TTC549 (cell line): ENCODE measurements at regions not wholly inside any gene's neighbourhood (a gene's known extent, or its start where the extent isn't known, plus 50 kb on each side); places are given as distances from the start of the nearest gene placed in this dataset.

Experiments
- FAIRE-seq: peaks from 2 replicates; lab custom pipeline; 2012; peaks lifted over from hg19 to GRCh38; lab: Jason Lieb, UNC

GRCh38 chr6:138550346-138550767 lies 51.1 kb upstream of the NHSL1 start:
- no peak for FAIRE-seq

DNA sequence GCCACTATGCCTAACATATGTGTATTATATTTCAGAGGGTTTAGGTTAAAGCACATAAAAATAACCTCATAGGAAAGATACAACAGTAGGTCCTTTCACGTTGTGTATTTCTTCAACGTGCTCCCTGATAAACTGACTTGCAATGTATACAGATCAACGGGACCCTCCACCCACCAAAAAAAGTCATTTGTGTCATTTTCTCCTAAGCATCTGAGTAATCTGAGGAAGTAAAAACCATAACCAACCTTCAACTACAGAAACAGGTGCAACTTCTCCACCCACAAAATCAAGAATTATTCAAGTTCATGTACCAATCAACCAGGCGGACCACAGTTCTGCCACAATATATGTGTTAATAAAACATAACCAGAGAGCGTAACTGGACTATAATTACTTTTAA lies 54.9 kb upstream of the NHSL1 start:
- no peak for FAIRE-seq

GRCh38 chr6:138555421-138555988 lies 56.2 kb upstream of the NHSL1 start:
- FAIRE-seq: no peak

GRCh38 chr6:138557147-138557546 lies 57.9 kb upstream of the NHSL1 start:
- FAIRE-seq: no peak

GRCh38 chr6:138559143-138559542 lies 59.8 kb upstream of the NHSL1 start:
- FAIRE-seq: no peak

GRCh38 chr6:138560130-138560860 lies 61.0 kb upstream of the NHSL1 start:
- FAIRE-seq: no peak

GRCh38 chr6:138562691-138563090 lies 63.4 kb upstream of the NHSL1 start:
- no peak for FAIRE-seq

DNA sequence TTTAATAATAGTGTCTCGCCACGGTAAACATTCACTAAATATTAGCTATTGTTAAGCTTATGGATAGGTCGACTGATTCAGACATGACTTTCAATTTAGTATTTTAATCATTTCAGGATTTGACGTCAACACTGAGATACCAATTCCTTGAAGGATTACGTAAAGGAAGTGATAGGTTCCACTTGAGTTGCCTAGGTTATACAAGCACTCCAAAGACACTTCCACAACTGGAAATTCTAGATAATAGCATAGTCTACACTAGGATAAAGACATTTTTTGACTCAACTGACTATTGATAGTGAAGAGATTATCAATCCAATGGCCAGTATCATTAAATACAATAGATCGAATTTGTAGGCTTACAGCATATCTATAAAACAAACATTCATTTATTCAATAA lies 63.9 kb upstream of the NHSL1 start:
- FAIRE-seq: no peak

GRCh38 chr6:138563650-138564049 lies 64.4 kb upstream of the NHSL1 start:
- FAIRE-seq: no peak

- no peak for FAIRE-seq
Observed at GRCh38 chr6:138564170-138564721, 65.0 kb upstream of the NHSL1 start.

DNA sequence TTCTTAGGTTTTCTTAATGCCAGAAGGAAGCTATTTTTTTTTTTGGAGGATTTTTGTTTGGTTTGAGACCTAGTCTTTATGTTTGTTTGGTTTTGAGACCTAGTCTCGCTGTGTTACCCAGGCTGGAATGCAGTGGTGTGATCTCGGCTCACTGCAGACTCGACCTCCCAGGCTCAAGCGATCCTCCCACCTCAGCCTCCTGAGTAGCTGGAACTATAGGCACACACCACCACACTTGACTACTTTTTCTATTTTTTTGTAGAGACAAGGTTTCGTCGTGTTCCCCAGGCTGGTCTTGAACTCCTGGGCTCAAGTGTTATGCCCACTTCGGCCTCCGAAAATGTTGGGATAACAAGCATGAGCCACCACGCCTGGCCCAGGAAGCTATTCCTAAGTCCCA lies 67.8 kb upstream of the NHSL1 start:
- FAIRE-seq: no peak

- no peak for FAIRE-seq
Observed at GRCh38 chr6:138568997-138569396, 69.7 kb upstream of the NHSL1 start.

GRCh38 chr6:138569554-138569953 lies 70.3 kb upstream of the NHSL1 start:
- no peak for FAIRE-seq

GRCh38 chr6:138569970-138570724 lies 70.9 kb upstream of the NHSL1 start:
- no peak for FAIRE-seq

GRCh38 chr6:138570725-138571029 lies 71.4 kb upstream of the NHSL1 start:
- FAIRE-seq: no peak

DNA sequence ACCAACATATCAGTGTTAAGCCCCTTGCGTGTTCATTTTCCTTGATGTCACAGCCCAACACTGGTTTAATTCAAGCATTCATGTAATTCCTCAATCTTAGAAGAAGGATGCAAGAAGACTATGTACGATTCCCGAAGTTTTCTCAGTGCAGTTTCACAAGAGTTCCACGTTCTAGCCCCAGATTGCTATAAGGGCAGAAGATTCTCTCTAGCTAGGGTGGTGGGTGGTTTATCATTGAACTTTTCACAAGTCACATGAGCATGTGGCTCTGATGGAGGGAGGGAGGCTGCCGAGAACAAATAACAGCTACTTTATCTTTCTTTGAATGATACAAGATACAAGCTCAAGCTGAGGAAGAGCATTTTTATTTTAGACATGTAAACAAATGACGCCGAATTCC lies 71.9 kb upstream of the NHSL1 start:
- FAIRE-seq: no peak

GRCh38 chr6:138571585-138572166 lies 72.4 kb upstream of the NHSL1 start:
- no peak for FAIRE-seq

DNA sequence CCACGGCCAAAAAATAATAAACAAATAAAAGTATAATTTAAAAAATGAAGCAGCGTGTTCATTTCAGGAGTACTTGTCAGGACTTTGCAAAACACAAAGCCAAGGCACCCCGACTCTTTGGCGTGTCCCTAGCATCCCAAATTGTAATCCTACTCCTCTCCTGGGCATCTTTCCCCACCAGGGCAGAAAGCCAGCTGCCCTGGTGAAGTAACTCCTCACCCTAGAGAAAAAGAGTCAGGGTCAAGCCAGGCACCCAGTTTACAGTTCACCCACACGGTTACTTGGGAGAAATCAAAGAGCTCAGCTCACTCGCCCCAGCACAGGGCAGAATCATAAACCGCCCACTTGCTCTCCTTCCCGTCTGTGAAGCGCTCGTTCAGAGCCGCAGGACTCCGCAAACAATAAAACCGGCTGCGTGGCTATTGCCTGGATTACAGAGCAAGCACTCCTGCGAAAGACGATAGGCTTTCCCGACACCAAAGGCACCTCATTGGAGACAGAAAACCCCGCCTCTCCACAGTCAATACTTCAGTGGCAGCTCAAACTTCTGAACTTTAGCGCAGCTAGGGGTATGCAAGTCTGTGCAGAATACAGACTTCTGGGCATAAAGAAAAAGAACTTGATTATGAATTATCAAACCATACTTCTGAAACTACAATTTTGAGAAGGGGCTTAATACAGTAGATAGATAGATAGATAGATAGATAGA lies 73.0 kb upstream of the NHSL1 start:
- FAIRE-seq: no peak

DNA sequence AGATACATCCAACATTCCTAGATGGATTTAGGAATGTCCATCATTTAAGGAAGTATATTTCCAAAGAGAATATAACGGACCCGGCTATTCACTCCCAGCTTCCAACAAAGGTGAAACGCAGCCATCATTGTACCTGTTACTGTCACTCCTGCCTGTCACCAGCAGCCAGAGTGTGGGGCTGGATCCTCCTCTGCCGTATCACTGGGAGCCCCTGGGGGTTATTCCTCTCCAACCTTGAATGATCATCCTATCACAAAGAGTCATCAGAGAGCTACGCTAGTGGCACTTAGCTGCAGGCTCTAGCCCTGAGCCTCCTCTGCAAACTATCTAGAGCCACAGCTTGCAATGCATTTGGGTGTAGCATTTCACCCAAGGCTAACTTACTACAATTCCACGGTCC lies 73.6 kb upstream of the NHSL1 start:
- FAIRE-seq: no peak

DNA sequence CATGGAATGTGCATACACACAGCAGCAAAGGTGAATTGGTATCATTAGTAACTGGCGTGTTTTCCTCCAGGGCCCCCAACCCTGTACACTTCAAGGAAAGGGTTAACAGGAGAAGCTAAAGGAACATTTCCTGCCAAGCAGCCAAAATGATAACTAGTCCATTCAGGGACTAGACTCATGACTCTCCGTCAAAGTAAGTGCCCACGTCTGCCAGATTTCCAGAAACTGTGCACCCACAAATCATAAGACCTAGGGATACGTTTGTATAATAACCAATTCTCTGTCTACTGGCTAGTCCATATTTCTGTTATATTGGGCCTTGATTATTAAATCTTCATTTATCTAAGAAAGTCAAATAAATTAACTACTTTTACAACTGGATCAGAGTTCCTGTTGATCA lies 76.0 kb upstream of the NHSL1 start:
- no peak for FAIRE-seq

- no peak for FAIRE-seq
Observed at GRCh38 chr6:138576313-138576712, 77.0 kb upstream of the NHSL1 start.

DNA sequence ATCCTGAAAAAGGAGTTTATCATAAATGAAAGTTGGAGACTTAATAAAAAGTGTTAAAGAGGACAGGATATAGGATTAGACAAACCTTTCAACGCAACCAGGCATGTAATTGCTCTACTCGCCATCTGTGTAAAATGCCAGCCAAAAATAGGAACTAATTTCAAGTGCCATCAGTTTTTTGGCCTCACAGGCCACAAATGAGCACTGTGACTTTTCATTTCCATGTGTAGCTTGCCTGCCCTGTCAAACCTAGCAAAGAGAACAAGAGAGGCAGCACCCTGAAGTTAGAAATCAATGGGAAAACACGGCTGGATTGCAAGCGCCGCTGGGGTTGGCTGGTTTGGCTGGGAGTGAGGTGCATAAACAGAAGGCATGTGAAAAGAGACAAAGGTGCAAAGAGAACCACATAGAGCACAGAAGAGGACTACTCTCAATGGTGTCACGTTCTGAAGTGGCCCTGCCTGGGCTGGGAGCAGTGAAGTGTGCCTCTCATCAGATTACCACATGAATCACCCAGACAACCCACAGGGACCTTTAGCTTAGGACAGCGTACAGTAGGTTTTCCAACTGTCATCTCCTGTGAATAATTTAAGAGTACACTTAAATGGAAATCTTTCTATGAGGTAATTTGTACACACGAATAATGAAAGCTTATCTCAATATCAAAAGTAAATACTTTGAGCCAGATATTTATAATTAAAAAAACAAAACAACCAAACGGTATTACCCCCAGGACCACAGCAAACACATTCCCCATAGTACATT lies 78.0 kb upstream of the NHSL1 start:
- no peak for FAIRE-seq
